ENCODE measurements at regions not wholly inside any gene's neighbourhood (a gene's known extent, or its start where the extent isn't known, plus 50 kb on each side); places are given as distances from the start of the nearest gene placed in this dataset.

DNA sequence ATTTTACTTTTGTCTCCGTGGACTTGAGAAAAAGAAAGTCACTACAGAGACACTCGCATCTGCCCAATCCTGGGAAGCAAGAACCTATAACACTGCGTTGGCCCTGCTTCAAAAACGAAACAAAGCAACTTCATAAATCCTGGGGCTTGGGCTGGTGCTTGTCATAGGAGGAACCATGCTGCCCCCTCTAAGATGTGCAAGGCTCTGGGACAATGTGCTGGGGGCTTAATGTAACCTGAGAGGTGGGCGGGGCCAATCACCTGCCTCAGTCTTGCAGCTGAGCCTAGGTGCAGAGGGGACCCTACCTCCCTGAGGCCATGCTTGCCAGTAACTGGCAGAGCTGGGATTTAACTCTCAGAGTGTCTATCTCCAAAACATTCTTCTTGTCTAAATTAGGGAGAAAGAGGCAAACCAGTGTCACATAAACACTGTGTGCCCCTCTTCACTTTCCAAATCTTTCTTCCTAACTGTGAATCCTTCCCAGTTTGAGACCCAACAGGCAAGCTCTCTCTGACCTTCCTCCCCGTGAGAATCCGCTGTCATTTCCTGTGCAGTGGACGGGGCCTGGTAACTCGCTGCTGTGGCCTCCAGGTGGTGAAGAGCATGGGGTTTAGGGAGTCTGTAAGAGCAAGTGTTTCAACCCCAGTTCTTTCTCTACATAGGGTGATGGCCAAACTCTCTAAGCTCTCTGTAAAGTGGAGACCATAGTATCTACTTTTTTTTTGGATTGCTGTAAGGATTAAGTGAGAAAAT is 115.1 kb downstream of the ACKR3 start:
- Histone ChIP-seq H3K9ac (replicated peaks in 1 of 4; ENCODE audit: extremely low read depth in 1 of 4, low read depth in 3 of 4, low read length in 3 of 4) (no peak overlapping the region; a peak in 1 of 7 replicates), H2BK120ac (replicated peaks; ENCODE audit: low read depth, low read length) (no peak overlapping the region), H3K18ac (ENCODE audit: extremely low read depth, low read length) (no peak overlapping the region), H2AK5ac (ENCODE audit: low read depth, low read length) (no peak overlapping the region), H2AFZ (ENCODE audit: low read length) (peak overlapping the region; percentile 85; the same call in 1 of the 2 replicates), H3K14ac (ENCODE audit: insufficient read length) (no peak overlapping the region), H3K79me1 (ENCODE audit: low read depth, low read length) (no peaks in the 10 kb centered on the region), H3K56ac (replicated peaks; ENCODE audit: insufficient read length, low read depth, low read length) (no peak overlapping the region), H3K4me1 (replicated peaks in 1 of 4; ENCODE audit: control insufficient read depth in 3 of 4, insufficient read depth in 4 of 4, low read length in 3 of 4) (peaks cover 0 to 13% (median 2%) of the 10 kb centered on the region in 4 experiments; a peak in 2 of 7 replicates), H4K20me1 (replicated peaks in 1 of 2; ENCODE audit: control insufficient read depth in 1 of 2, insufficient read depth in 2 of 2, low read length in 2 of 2) (no peaks in the 10 kb centered on the region), H3K9me3 (ENCODE audit: insufficient read depth in 2 of 2, low read depth in 1 of 2, low read length in 1 of 2) (no peaks in the 10 kb centered on the region), H4K5ac (ENCODE audit: insufficient read length, low read depth, low read length) (no peak overlapping the region), H2BK20ac (ENCODE audit: low read length) (no peak overlapping the region; the same call in 1 of the 2 replicates), H3K4ac (replicated peaks; ENCODE audit: insufficient read length, low read depth, low read length) (no peak overlapping the region), H3K27ac (ENCODE audit: low read depth, low read length) (no peak overlapping the region), H2BK15ac (ENCODE audit: low read length) (0 out of 2 replicates have a peak overlapping the region, but pooled peaks have one; percentile 40), H3K27me3 (replicated peaks in 1 of 4; ENCODE audit: control insufficient read depth in 3 of 4, extremely low read depth in 1 of 4, insufficient read depth in 3 of 4, low read length in 3 of 4) (no peaks in the 10 kb centered on the region), H4K91ac (replicated peaks; ENCODE audit: insufficient read length, low read length) (no peak overlapping the region), H4K8ac (ENCODE audit: extremely low read depth, insufficient read depth, low read length) (no peak overlapping the region), H2BK12ac (ENCODE audit: low read depth, low read length) (no peak overlapping the region; the same call in 1 of the 2 replicates), H3K4me2 (ENCODE audit: insufficient read depth in 1 of 2, low read depth in 2 of 2, low read length in 2 of 2) (no peak overlapping the region), H3K4me3 (ENCODE audit: extremely low read depth in 1 of 4, insufficient read depth in 2 of 4, low read depth in 3 of 4, low read length in 4 of 4) (no peak overlapping the region), H3K23me2 (ENCODE audit: low read depth, low read length) (no peaks in the 10 kb centered on the region), H2BK5ac (ENCODE audit: low read depth, low read length) (no peak overlapping the region), H3K23ac (ENCODE audit: insufficient read length) (no peak overlapping the region), H3K36me3 (ENCODE audit: control insufficient read depth in 2 of 4, insufficient read depth in 4 of 4, low read length in 3 of 4) (no peaks in the 10 kb centered on the region), H3K79me2 (ENCODE audit: control insufficient read depth in 1 of 2, insufficient read depth in 2 of 2, low read length in 2 of 2) (no peaks in the 10 kb centered on the region)
- POLR2A ChIA-PET (ENCODE audit: partially characterized antibody), result interaction anchor here (0.7 kb wide), 1 partner anchor 25 kb away, joined by 3 read pairs; no protein-coding TSS in a partner anchor
- peak; percentile 7 to 57 for DNase-seq (ENCODE audit: low read depth in 1 of 2, low spot score in 2 of 2)
- CTCF ChIA-PET (ENCODE audit: partially characterized antibody), result interaction anchor here (0.9 kb wide), 1 partner anchor 9 kb away, joined by 3 read pairs; no protein-coding TSS in a partner anchor
- peak; percentile 19 for FAIRE-seq
- WGBS, 2 experiments (ENCODE audit: extremely low coverage in 1 of 2, insufficient coverage in 1 of 2, insufficient read length in 1 of 2, insufficient replicate concordance in 2 of 2, low coverage in 1 of 2, low lambda C conversion rate in 2 of 2, missing lambda C conversion rate in 1 of 2), result 70% methylated on average over 9 of the region's 9 CpGs; no CpG with 5 or more reads in 1 of the 2 experiments
- TF ChIP-seq, protein P1, sequence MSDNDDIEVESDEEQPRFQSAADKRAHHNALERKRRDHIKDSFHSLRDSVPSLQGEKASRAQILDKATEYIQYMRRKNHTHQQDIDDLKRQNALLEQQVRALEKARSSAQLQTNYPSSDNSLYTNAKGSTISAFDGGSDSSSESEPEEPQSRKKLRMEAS (IDR thresholded peaks at IDR 0.05), result 0 out of 2 replicates have a peak, but pooled peaks have one; percentile 28
- TF ChIP-seq SIN3A (conservative IDR thresholded peaks at IDR 0.05 in 1 of 2, IDR thresholded peaks at IDR 0.05 in 1 of 2; ENCODE audit: low read depth in 1 of 2, low read length in 2 of 2), result no peak

Measured in H1 (cell line).